ENCODE measurements at regions not wholly inside any gene's neighbourhood (a gene's known extent, or its start where the extent isn't known, plus 50 kb on each side); places are given as distances from the start of the nearest gene placed in this dataset.

- TF ChIP-seq, protein P1, sequence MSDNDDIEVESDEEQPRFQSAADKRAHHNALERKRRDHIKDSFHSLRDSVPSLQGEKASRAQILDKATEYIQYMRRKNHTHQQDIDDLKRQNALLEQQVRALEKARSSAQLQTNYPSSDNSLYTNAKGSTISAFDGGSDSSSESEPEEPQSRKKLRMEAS (CRISPR knock-in tag; IDR thresholded peaks at IDR 0.05) = no peak
- TF ChIP-seq, protein P2, sequence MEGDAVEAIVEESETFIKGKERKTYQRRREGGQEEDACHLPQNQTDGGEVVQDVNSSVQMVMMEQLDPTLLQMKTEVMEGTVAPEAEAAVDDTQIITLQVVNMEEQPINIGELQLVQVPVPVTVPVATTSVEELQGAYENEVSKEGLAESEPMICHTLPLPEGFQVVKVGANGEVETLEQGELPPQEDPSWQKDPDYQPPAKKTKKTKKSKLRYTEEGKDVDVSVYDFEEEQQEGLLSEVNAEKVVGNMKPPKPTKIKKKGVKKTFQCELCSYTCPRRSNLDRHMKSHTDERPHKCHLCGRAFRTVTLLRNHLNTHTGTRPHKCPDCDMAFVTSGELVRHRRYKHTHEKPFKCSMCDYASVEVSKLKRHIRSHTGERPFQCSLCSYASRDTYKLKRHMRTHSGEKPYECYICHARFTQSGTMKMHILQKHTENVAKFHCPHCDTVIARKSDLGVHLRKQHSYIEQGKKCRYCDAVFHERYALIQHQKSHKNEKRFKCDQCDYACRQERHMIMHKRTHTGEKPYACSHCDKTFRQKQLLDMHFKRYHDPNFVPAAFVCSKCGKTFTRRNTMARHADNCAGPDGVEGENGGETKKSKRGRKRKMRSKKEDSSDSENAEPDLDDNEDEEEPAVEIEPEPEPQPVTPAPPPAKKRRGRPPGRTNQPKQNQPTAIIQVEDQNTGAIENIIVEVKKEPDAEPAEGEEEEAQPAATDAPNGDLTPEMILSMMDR (IDR thresholded peaks at IDR 0.05) = no peak
- TF ChIP-seq ZNF671 (CRISPR knock-in tag; IDR thresholded peaks at IDR 0.05) (no peak), AFF4 (CRISPR knock-in tag; IDR thresholded peaks at IDR 0.05; ENCODE audit: borderline replicate concordance) (no peak), RORB (CRISPR knock-in tag; IDR thresholded peaks at IDR 0.05) (no peak), NR3C1 (CRISPR knock-in tag; conservative IDR thresholded peaks at IDR 0.05; ENCODE audit: low read depth) (no peak), CREB1 (CRISPR knock-in tag; IDR thresholded peaks at IDR 0.05) (no peak)
Measured at GRCh38 chr3:178275311-178275710, 260.9 kb upstream of the KCNMB2 start.
